GM18868 (cell line): ENCODE measurements at regions not wholly inside any gene's neighbourhood (a gene's known extent, or its start where the extent isn't known, plus 50 kb on each side); places are given as distances from the start of the nearest gene placed in this dataset.

ENCODE experiments used
- ATAC-seq: cut with Tn5 transposase; IDR thresholded peaks from one replicate; pipeline ENCODE4 v1.9.1; 2021; ENCODE audit warnings: mild to moderate bottlenecking, moderate library complexity; ENCODE audit not compliant: unreplicated experiment

DNA sequence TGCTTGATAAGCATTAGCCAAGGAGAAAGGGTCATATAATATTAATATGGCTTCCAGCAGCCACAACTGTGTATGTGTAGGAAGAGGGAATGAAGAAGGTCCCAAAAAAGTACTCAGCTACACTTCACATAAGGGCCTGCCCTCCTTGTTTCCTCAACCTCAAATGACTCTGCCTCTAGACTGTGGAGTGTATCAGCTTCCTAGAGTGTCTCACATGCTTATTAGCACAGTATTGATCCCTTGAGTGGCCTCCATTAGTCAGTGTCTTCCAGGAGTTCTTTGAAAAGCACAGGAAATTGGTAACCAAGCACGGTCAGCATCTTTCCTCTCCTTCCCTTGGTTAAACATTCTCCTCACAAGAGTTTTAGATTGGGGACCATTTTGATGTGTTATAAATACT is 190.4 kb upstream of the ATP10B start:
- ATAC-seq: no peak

GRCh38 chr5:161040818-161041217 is 188.8 kb upstream of the ATP10B start:
- ATAC-seq: no peak

DNA sequence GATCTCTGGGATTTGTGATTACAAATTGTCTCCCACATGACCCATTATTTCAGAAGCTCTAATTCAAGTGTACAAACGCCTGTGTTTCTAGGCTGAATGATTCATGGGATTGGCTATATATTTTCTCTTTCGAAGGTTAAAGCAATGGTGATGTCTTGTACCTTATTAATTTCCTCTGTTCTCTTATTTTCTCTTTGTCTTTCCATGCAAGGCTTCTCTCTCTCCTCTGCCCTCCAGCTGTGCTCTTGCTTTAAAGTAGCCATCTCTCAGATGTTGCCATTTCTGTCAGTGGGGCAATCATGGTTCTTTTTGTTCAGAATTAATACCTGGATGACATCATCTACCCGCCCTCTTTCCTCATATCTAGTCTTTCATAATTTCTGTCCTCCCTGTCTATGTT is 184.3 kb upstream of the ATP10B start:
- ATAC-seq: no peak

DNA sequence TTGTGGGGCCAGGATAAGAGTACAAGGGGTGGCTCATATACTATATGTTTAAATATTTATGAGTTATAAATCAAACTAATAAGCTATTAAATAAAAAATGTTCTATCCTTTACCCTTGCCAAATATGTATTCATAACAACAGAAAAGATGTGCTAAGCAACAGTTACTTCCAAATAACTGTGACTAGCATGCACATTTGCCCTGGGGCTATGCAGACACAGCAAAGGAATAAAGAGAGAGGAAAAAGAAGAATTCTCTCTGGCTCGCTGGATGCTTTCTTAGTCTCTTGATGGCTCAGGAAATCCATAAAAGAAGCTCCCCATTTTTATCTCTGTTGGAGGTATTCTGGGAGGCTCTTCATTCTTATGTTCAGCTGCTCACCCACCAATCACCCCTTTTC is 182.4 kb upstream of the ATP10B start:
- ATAC-seq: no peak

DNA sequence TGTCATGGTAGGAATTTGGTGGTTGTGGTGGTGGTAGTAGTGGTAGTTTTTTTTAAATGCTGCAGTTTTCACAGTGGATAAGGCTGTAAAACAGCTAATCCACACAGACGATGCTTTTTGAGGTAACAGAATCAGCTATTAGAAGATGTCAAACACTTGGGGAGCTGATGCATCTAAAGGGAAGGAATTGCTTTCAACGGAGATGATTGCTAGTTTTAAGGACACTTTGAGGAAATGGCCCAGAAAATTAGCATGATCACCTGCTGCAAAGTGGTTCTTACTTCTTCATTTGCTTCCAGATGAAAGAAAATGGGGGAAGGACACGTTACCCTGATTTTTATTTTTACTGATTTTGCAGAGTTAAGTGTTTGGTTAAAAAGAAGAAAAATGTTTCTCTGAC is 178.2 kb upstream of the ATP10B start:
- ATAC-seq: no peak

GRCh38 chr5:161027763-161028162 is 175.8 kb upstream of the ATP10B start:
- no peak for ATAC-seq

- ATAC-seq: no peak
Observed at GRCh38 chr5:161023551-161023950, 171.5 kb upstream of the ATP10B start.

DNA sequence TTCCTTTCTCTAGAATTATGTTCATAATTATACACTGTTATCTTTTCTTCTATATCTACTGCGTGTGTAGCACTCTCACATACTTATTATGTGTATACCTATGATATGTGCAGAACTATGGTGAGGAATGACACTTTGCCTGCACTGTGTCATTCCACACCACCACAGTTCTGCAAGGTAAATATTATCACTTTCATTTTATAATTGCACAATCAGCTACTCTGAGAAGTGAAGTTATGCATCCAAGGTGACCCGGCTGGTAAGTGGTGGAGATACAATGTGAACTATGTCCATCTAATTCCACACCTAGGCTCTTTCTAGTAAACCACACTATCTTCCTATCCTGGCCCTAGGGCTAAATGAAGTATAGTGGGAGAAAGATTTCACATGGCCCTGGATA is 170.1 kb upstream of the ATP10B start:
- ATAC-seq: no peak

DNA sequence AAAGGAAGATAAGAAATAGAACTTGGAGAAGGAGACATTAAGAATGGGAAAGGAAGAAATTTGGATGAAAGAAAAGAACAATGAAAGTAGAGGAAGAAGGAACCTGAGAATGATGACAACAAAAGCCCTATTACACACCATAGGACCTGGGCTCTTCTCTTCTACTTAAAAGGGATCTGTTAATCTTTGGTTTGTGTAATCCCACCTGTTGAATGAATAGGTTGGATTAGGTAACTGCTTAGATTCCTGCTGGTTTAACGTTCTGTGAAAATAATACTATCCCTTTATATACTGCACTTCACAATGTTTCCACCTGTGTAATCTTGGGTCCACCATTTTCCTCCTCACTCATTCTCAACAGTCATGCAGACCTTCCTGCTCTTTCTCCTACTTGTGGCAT is 157.8 kb upstream of the ATP10B start:
- no peak for ATAC-seq

- no peak for ATAC-seq
Observed at GRCh38 chr5:161009194-161009593, 157.2 kb upstream of the ATP10B start.

- no peak for ATAC-seq
Observed at GRCh38 chr5:161007879-161008278, 155.9 kb upstream of the ATP10B start.

DNA sequence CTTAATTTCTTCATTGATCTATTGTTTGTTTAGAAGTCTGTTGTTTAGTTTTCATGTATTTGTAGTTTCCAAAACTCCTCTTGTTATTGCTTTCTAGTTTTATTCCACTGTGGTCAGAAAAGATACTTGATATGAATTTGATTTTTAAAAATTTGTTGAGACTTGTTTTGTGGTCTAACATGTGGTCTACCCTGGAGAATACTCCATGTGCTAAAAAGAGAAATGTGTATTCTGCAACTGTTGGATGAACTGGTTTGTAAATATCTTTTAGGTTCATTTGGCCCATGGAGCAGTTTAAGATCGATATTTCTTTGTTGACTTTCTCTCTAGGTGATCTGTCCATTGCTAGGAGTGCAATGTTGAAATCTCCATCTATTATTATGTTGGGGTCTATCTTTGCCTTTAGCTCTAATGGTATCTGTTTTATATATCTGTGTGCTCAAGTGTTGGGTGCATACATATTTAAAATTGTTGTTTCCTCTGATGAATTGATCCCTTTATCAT is 150.6 kb upstream of the ATP10B start:
- no peak for ATAC-seq

DNA sequence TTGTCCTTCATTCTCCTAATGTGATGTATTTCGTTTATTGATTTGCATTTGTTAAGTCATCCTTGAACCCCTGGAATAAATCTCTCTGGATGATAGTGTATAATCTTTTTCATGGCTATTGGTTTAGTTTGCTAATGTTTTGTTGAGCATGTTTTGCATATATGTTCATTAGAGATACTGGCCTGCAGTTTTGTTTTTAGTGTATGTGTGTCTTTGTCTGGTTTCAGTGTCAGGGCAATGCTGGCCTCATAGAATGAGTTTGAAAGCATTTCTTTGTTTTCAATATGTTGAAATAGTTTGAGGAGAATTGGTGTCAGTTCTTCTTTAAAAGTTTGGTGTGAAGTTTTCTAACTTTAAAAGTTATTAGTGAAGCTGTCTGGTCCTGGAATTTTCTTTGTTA is 149.6 kb upstream of the ATP10B start:
- ATAC-seq: peak; percentile 73

DNA sequence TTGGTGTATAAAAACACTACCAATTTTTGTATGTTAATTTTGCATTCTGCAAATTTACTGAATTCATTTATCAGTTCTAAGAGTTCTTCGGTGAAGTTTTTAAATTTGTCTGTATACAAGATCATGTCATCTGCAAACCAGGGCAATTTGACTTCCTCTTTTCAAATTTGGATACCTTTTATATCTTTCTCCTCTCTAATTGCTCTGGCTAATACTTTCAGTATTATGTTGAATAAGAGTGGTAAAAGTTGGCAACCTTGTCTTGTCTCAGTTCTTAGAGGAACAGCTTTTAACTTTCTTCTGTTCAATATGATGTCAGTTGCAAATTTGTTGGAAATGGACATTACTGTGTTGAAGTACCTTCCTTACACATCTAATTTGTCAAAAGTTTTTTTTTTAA is 149.1 kb upstream of the ATP10B start:
- ATAC-seq: peak; percentile 75

DNA sequence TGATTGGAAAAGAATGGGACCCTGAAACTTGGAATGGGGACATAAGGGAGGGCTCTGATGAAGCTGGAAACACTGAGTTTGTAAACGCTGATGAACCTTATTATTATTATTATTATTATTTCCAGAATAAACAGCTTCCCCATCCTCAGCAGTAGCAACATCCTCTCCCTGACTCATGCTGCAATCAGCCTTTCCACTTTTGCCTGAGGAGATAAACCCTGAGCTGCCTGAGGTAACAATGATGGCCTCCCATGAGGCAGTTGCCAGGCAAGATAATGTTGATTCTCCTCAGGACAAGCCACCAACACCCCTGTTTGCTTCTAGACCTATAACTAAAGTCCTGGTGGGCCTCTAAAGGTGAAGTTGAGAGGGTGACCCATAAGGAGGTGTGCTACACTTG is 139.2 kb upstream of the ATP10B start:
- ATAC-seq: no peak

DNA sequence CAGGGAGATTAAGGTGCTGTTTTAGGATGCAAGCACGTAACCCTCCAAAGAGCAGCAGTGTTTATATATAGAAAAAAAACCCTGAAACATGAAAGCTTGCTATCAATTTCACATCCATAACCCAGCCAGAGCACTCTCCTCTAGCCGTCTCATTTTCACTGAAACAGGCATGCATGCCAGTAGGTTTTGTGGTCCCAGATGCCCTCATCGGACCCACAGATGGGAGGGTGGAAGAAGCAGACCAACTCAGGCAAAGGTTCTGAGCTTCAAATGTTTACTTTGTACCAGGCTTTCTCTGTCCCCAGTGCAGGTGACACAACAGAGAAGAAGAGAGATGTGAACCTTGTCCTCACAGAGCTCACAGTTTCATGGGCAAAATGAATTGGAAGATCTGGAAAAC is 127.4 kb upstream of the ATP10B start:
- ATAC-seq: no peak

DNA sequence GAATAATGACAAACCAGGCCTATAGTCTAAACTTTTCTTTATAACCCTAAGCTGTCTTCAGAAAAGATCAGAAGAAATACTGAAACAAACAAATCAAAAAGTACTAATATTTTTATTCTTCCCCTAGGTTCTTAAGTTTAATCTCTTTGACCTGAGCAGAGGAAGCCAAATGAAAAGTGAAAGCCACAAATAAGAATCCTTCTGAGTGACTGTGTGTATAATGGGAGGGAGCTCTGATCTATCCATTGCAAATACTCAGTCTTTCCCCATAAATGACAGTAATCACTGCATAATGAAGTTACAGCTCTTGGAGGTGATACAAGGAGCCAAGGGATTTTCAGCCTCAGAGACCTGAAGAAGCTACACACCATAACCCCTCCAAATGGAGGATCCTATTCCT is 126.9 kb upstream of the ATP10B start:
- ATAC-seq: no peak

DNA sequence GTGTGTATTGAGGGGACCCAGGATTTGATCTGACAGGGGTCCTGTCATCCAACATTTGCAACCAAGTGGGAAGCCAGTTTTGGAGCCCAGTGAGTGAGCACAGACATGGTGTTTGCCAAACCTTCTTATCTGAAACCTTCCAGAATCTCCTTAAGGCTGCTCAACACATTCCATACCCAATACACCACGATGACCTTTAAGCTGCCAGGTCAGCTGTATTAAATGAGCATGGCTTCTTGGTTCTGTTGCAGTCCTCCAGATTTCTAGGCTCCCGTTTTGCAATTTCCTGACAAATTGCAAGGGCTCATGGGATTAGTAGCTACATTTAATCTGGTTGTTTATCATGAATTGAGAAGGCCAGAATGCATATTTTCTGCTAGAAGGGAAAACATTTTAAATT is 124.2 kb upstream of the ATP10B start:
- ATAC-seq: no peak

DNA sequence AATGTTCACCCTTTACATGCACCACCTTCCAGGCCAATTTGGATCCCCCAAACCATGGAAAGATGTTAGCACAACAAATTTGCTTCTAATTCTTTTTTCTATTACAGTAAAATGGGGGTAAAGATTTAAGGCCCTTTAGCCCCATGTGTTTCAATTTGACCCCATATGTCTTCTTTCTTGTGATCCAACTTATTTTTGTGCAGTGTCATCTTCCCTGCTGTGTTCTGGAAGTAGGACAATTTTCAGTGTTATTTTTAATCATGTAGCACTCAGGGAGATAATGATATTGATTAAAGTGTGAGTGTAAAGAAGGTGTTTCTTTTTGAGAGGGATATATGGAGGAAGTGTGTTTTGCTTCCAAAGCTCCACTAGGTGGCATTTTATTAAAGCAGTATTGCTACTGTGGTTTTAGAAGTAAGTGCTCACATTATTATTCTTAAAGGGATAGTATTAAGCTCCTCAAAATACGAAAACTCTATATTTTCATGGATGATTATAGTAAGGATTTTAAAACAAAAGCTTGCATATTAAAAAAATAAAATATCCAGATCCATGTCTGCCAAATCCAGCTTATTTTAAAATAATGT is 118.7 kb upstream of the ATP10B start:
- ATAC-seq: peak; percentile 67

DNA sequence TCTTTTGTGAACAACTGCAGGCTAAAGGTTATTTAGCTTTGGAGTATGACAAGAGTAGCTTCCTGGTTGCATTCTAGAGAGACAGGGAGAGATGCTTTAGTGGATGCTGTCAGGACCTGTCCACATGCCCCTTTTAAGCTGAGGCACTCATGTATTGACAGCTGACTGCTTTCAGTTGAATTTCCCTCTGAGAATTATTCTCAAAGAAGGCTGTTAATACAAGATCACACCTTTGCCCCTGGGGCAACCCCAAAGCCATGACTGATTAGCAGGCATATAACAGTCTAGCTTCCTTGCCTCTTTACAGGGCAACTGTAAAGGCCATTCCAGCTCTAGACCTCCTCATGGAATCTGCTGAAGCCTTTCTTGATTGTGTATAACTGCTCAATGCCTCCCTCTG is 117.6 kb upstream of the ATP10B start:
- ATAC-seq: no peak

- ATAC-seq: no peak
Observed at GRCh38 chr5:160968480-160968879, 116.5 kb upstream of the ATP10B start.

GRCh38 chr5:160966921-160967320 is 114.9 kb upstream of the ATP10B start:
- no peak for ATAC-seq

- no peak for ATAC-seq
Observed at GRCh38 chr5:160961761-160962160, 109.8 kb upstream of the ATP10B start.
